ENCODE measurements at regions not wholly inside any gene's neighbourhood (a gene's known extent, or its start where the extent isn't known, plus 50 kb on each side); places are given as distances from the start of the nearest gene placed in this dataset.

DNA sequence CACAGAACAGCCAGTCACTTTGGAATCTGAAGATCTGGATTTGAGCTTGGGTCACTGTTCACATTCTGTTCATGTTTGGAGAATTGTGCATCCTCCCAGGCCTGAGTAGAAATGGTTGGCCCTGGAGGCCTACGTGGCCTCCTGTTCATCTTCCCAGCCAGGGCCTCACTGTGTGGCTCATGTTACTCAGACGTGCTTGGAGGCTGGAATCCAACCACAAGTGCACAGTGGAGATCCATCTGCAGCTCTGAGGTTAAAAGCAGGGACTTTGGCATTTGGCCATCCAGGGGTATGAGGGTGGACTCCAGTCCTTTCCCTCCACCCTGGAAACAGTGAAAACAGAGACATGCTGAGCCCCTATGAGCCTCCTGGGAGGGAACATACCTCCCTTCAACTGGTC lies 709.0 kb upstream of the IGFBP3 start:
- CTCF ChIA-PET, result no interaction called here
- TF ChIP-seq, protein P1, sequence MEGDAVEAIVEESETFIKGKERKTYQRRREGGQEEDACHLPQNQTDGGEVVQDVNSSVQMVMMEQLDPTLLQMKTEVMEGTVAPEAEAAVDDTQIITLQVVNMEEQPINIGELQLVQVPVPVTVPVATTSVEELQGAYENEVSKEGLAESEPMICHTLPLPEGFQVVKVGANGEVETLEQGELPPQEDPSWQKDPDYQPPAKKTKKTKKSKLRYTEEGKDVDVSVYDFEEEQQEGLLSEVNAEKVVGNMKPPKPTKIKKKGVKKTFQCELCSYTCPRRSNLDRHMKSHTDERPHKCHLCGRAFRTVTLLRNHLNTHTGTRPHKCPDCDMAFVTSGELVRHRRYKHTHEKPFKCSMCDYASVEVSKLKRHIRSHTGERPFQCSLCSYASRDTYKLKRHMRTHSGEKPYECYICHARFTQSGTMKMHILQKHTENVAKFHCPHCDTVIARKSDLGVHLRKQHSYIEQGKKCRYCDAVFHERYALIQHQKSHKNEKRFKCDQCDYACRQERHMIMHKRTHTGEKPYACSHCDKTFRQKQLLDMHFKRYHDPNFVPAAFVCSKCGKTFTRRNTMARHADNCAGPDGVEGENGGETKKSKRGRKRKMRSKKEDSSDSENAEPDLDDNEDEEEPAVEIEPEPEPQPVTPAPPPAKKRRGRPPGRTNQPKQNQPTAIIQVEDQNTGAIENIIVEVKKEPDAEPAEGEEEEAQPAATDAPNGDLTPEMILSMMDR (IDR thresholded peaks at IDR 0.05; ENCODE audit: low read depth, low read length), result no peak

DNA sequence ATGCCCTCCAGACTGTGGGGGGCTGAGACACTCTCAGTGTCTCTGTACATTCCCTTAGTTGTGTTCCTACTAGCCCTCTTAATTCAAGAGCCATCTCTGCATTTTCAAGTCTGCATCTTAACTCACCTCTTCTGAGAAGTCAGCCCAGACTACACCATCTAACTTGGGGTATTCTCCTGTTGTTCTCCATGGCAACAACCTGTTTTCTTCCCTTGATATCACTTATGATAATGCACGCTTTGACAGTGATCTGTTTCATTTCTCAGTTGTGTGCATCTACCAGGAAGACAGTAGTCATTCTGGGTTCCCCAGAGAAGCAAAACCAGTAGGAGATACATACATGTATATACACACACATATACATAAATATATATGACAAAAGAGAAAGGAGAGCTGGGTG lies 707.3 kb upstream of the IGFBP3 start:
- TF ChIP-seq, protein P1 (IDR thresholded peaks at IDR 0.05; ENCODE audit: low read depth, low read length), result no peak
- Histone ChIP-seq H3K9me3 (ENCODE audit: control insufficient read depth, insufficient read depth, low read length) (no peaks in the 10 kb centered on the region), H3K27ac (ENCODE audit: low read depth, low read length) (no peak overlapping the region), H3K27me3 (ENCODE audit: control insufficient read depth, insufficient read depth, low read length) (no peaks in the 10 kb centered on the region), H3K4me3 (ENCODE audit: low read depth, low read length) (no peak overlapping the region)
- no peak for DNase-seq (ENCODE audit: low read depth, low spot score)
- ChIA-PET CTCF (no interaction called here), POLR2A (no interaction called here)

More for the DNA sequence above, 709.0 kb upstream of the IGFBP3 start:
- Histone ChIP-seq H3K9me3 (ENCODE audit: control insufficient read depth, insufficient read depth, low read length) (no peaks in the 10 kb centered on the region), H3K27ac (ENCODE audit: low read depth, low read length) (no peak overlapping the region), H3K4me3 (ENCODE audit: low read depth, low read length) (no peak overlapping the region), H3K27me3 (ENCODE audit: control insufficient read depth, insufficient read depth, low read length) (no peaks in the 10 kb centered on the region)
- peak; percentile 48 for DNase-seq (ENCODE audit: low read depth, low spot score)
- POLR2A ChIA-PET, result no interaction called here

DNA sequence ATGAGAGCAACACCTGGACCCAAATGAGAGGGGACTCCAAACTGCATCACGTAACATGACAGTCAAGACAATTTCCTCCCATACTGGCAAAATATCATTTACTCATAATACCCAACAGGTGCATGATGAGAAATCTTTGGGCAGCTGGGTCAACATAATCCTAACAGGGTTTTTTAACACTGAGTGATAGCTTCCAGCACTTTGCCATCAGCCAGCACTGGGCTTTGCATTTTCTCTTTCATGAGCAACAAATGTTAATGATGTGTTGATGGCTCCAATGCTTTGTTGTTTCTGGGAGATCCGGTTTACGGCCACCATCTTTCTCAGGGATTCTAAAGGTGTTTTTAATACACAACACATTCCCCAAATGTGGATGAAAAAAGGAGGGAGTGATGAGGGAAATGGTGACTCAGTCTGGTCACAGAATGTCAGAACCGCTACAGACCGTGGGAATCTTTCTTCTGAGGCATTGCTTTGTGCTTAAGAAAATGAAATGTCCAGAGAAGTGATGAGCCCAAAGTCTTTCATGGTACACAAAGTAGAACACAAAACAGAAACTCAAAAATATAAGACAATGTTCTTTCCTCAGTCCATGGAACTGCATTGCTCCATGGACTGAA lies 705.7 kb upstream of the IGFBP3 start:
- CTCF ChIA-PET, result interaction anchor here (1.0 kb wide), 1 partner anchor 704 kb away, joined by 4 read pairs; no protein-coding TSS in a partner anchor
- Histone ChIP-seq H3K27me3 (ENCODE audit: control insufficient read depth, insufficient read depth, low read length) (no peaks in the 10 kb centered on the region), H3K27ac (ENCODE audit: low read depth, low read length) (peak overlapping the region; percentile 34), H3K4me3 (ENCODE audit: low read depth, low read length) (no peak overlapping the region), H3K9me3 (ENCODE audit: control insufficient read depth, insufficient read depth, low read length) (no peaks in the 10 kb centered on the region)
- POLR2A ChIA-PET, result interaction anchor here (0.6 kb wide), 1 partner anchor 709 kb away, joined by 5 read pairs; no protein-coding TSS in a partner anchor
- DNase-seq (ENCODE audit: low read depth, low spot score), result no peak
- TF ChIP-seq, protein P1 (IDR thresholded peaks at IDR 0.05; ENCODE audit: low read depth, low read length), result no peak

DNA sequence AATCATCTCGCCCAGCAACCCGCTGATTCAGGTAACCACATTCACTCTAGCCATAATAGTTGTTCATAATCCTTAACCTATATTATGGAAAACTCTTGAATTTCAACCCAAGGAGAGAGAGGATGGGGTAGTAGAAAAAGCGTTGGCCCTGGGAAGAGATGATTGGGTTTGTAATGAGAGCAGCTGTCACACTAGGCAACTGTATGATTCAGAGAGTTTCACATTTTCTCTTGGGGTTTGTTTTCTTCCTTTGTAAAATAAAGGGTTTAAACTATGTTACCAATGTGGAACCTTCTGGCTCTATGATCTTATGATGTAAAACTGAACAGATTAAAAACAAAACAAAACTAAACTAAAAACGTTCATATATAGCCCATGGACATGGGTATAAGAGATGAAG lies 705.2 kb upstream of the IGFBP3 start:
- POLR2A ChIA-PET, result no interaction called here
- CTCF ChIA-PET, result no interaction called here
- Histone ChIP-seq H3K27ac (ENCODE audit: low read depth, low read length) (no peak overlapping the region), H3K27me3 (ENCODE audit: control insufficient read depth, insufficient read depth, low read length) (no peaks in the 10 kb centered on the region), H3K4me3 (ENCODE audit: low read depth, low read length) (no peak overlapping the region), H3K9me3 (ENCODE audit: control insufficient read depth, insufficient read depth, low read length) (no peaks in the 10 kb centered on the region)
- TF ChIP-seq, protein P1 (IDR thresholded peaks at IDR 0.05; ENCODE audit: low read depth, low read length), result no peak
- no peak for DNase-seq (ENCODE audit: low read depth, low spot score)

DNA sequence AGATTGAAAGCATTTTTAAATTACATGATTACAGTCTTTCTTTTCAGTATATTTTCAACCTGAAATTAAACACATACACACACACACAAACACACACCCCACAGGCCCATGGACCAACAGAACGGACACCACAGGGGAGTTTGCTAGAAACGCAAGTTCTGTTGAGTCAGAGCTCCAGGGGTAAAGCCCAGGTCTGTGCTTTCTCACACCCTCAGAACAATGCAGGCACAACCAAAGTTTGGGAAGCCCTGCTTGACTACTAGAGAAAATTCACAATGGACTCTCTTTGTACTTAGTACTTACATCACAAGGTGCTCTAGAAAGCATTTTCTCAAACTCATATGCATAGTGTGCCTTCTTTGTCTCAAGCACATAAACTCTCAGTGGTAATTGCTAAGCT lies 704.0 kb upstream of the IGFBP3 start:
- no peak overlapping the region for H3K4me3 ChIP-seq (ENCODE audit: low read depth, low read length)

More for the DNA sequence above, 704.0 kb upstream of the IGFBP3 start:
- no peak for DNase-seq (ENCODE audit: low read depth, low spot score)
- H3K27ac ChIP-seq (ENCODE audit: low read depth, low read length), result no peak overlapping the region
- H3K9me3 ChIP-seq (ENCODE audit: control insufficient read depth, insufficient read depth, low read length), result no peaks in the 10 kb centered on the region
- CTCF ChIA-PET, result no interaction called here
- no peaks in the 10 kb centered on the region for H3K27me3 ChIP-seq (ENCODE audit: control insufficient read depth, insufficient read depth, low read length)
- POLR2A ChIA-PET, result no interaction called here
- TF ChIP-seq, protein P1 (IDR thresholded peaks at IDR 0.05; ENCODE audit: low read depth, low read length), result no peak
